Sigmoid colon (tissue), 4 donors: ENCODE measurements at regions not wholly inside any gene's neighbourhood (a gene's known extent, or its start where the extent isn't known, plus 50 kb on each side); places are given as distances from the start of the nearest gene placed in this dataset.

Experiments used
- EP300 ChIP-seq, 4 donors: sonication (generic); formaldehyde crosslinking; IDR thresholded peaks; one replicate each; pipeline ENCODE4 v1.6.1; 2017; ENCODE audit warnings: antibody characterized with exemption in 4 of 4
- POLR2A ChIP-seq, 2 donors: fragments of 450-650 bp; IDR thresholded peaks; one replicate each; pipeline ENCODE4 v1.6.1; 2016; ENCODE audit warnings: antibody characterized with exemption in 2 of 2, mild to moderate bottlenecking in 2 of 2, moderate library complexity in 2 of 2
- TF ChIP-seq, protein P1 (sequence below), 4 experiments: fragments of 450-650 bp in 3 of 4; fragments of 200-600 bp in 1 of 4; IDR thresholded peaks; one replicate each; pipeline ENCODE4 v1.5.1; 2016 to 2019; ENCODE audit warnings: antibody characterized with exemption in 4 of 4, mild to moderate bottlenecking in 3 of 4, moderate library complexity in 2 of 4

DNA sequence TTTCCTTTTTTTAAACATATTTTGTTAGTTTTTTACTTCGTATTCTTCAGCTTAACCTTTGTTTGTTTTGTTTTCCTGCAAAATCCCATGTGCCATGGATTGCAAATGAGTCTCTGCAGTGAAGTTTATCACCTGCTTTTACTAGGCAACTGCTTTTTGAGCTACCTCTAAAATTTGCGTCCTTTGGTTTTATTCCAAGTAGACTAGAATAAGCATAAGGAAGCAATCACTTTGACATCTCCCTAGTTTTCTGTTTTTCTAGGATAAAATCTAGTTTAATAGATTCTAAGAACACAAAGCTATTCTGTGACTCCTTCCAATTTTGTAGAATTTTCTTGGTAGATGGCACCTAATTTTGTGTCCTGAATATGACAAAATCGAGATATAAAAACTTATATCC, 1059.2 kb downstream of the OTOL1 start:
- TF ChIP-seq, protein P1, sequence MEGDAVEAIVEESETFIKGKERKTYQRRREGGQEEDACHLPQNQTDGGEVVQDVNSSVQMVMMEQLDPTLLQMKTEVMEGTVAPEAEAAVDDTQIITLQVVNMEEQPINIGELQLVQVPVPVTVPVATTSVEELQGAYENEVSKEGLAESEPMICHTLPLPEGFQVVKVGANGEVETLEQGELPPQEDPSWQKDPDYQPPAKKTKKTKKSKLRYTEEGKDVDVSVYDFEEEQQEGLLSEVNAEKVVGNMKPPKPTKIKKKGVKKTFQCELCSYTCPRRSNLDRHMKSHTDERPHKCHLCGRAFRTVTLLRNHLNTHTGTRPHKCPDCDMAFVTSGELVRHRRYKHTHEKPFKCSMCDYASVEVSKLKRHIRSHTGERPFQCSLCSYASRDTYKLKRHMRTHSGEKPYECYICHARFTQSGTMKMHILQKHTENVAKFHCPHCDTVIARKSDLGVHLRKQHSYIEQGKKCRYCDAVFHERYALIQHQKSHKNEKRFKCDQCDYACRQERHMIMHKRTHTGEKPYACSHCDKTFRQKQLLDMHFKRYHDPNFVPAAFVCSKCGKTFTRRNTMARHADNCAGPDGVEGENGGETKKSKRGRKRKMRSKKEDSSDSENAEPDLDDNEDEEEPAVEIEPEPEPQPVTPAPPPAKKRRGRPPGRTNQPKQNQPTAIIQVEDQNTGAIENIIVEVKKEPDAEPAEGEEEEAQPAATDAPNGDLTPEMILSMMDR (IDR thresholded peaks at IDR 0.05): no peak
- TF ChIP-seq EP300 (IDR thresholded peaks at IDR 0.05): no peak
- no peak for TF ChIP-seq POLR2A (IDR thresholded peaks at IDR 0.05)
